Stimulated activated CD4-positive, alpha-beta T cell treated with anti-CD3 and anti-CD28 coated beads, Interleukin-15, amount 100 ng/mL, for 1 hour (primary cell): ENCODE measurements at regions not wholly inside any gene's neighbourhood (a gene's known extent, or its start where the extent isn't known, plus 50 kb on each side); places are given as distances from the start of the nearest gene placed in this dataset.
"Not testable (repeated sequence)": the region's sequence is repeated elsewhere in the genome, so short reads cannot be mapped to it uniquely, and the experiment has no call there.

ENCODE experiments used
- DNase-seq, 2 donors: peaks; one replicate each; pipeline ENCODE4 v3.0.0-alpha.2; 2020; ENCODE audit warnings: low read depth in 1 of 2, low spot score in 1 of 2

- peak; percentile 98 to 99 for DNase-seq
Measured at GRCh38 chr3:125915792-125916375, 53.1 kb upstream of the ROPN1B start.

- peak; percentile 91 to 93 for DNase-seq
Measured at GRCh38 chr3:125916376-125916978, 52.5 kb upstream of the ROPN1B start.

GRCh38 chr3:125917020-125917549, 51.9 kb upstream of the ROPN1B start:
- DNase-seq, result peak in 1 of 2 donors; percentile 3

GRCh38 chr3:125918024-125918423, 51.0 kb upstream of the ROPN1B start:
- not testable (repeated sequence) for DNase-seq

- DNase-seq, result not testable (repeated sequence)
Measured at GRCh38 chr3:125918451-125918850, 50.5 kb upstream of the ROPN1B start.

DNA sequence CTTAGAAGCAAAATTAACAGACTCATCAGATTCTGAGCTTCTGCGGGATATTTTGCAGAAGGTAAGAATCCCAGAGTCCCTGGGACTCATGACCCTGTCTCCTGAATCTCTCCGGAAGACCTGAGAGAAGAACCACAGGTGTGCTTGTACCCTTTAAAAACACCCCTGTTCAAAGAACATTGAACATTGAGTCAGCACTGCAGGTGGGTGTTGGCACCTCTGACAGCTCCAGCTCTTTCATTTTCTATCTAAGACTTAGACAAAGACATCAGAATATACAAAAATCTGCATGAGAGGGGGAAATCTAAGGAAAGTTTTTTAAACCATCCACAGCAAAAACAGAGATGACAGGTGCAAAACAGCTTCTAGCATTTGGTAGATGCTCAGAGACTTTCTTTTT, 50.1 kb upstream of the ROPN1B start:
- not testable (repeated sequence) for DNase-seq
